ENCODE measurements at regions not wholly inside any gene's neighbourhood (a gene's known extent, or its start where the extent isn't known, plus 50 kb on each side); places are given as distances from the start of the nearest gene placed in this dataset.

DNA sequence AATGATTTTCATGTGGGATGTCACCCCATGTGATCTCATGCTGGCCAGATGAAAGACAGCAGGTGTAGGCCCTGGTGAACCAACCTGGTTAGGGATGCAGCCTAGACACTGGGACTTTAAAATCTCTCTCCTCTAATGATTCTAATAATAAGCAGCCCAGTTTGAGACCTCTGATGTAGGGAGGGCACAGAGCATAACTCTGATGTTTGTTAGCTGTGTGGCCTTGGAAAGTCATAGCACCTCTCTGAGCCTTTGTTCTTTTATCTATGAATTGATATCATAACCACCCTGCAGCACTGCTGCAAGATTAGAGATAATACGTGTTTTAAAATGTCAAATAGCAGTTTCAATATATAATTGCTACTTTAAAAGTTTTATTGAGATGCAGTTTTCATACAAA lies 106.0 kb downstream of the RPL22L1 start:
- TF ChIP-seq RFX5 (IDR thresholded peaks at IDR 0.05; ENCODE audit: low read length), result no peak
- TF ChIP-seq, protein P1, sequence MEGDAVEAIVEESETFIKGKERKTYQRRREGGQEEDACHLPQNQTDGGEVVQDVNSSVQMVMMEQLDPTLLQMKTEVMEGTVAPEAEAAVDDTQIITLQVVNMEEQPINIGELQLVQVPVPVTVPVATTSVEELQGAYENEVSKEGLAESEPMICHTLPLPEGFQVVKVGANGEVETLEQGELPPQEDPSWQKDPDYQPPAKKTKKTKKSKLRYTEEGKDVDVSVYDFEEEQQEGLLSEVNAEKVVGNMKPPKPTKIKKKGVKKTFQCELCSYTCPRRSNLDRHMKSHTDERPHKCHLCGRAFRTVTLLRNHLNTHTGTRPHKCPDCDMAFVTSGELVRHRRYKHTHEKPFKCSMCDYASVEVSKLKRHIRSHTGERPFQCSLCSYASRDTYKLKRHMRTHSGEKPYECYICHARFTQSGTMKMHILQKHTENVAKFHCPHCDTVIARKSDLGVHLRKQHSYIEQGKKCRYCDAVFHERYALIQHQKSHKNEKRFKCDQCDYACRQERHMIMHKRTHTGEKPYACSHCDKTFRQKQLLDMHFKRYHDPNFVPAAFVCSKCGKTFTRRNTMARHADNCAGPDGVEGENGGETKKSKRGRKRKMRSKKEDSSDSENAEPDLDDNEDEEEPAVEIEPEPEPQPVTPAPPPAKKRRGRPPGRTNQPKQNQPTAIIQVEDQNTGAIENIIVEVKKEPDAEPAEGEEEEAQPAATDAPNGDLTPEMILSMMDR (IDR thresholded peaks at IDR 0.05), result no peak
- TF ChIP-seq TAF1 (IDR thresholded peaks at IDR 0.05; ENCODE audit: borderline replicate concordance, low read depth, low read length), result no peak
- TF ChIP-seq FOXM1 (IDR thresholded peaks at IDR 0.05; ENCODE audit: low read depth), result no peak
- TF ChIP-seq, protein P2, sequence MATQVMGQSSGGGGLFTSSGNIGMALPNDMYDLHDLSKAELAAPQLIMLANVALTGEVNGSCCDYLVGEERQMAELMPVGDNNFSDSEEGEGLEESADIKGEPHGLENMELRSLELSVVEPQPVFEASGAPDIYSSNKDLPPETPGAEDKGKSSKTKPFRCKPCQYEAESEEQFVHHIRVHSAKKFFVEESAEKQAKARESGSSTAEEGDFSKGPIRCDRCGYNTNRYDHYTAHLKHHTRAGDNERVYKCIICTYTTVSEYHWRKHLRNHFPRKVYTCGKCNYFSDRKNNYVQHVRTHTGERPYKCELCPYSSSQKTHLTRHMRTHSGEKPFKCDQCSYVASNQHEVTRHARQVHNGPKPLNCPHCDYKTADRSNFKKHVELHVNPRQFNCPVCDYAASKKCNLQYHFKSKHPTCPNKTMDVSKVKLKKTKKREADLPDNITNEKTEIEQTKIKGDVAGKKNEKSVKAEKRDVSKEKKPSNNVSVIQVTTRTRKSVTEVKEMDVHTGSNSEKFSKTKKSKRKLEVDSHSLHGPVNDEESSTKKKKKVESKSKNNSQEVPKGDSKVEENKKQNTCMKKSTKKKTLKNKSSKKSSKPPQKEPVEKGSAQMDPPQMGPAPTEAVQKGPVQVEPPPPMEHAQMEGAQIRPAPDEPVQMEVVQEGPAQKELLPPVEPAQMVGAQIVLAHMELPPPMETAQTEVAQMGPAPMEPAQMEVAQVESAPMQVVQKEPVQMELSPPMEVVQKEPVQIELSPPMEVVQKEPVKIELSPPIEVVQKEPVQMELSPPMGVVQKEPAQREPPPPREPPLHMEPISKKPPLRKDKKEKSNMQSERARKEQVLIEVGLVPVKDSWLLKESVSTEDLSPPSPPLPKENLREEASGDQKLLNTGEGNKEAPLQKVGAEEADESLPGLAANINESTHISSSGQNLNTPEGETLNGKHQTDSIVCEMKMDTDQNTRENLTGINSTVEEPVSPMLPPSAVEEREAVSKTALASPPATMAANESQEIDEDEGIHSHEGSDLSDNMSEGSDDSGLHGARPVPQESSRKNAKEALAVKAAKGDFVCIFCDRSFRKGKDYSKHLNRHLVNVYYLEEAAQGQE (IDR thresholded peaks at IDR 0.05; ENCODE audit: low read depth, low read length), result no peak
- TF ChIP-seq, protein P3, sequence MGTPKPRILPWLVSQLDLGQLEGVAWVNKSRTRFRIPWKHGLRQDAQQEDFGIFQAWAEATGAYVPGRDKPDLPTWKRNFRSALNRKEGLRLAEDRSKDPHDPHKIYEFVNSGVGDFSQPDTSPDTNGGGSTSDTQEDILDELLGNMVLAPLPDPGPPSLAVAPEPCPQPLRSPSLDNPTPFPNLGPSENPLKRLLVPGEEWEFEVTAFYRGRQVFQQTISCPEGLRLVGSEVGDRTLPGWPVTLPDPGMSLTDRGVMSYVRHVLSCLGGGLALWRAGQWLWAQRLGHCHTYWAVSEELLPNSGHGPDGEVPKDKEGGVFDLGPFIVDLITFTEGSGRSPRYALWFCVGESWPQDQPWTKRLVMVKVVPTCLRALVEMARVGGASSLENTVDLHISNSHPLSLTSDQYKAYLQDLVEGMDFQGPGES (IDR thresholded peaks at IDR 0.05; ENCODE audit: low read depth, low read length), result no peak
- TF ChIP-seq POLR2AphosphoS5 (IDR thresholded peaks at IDR 0.05; ENCODE audit: low read depth, low read length), result no peak

All from SK-N-SH (cell line).